NCI-H1930 (cell line): ENCODE measurements at regions not wholly inside any gene's neighbourhood (a gene's known extent, or its start where the extent isn't known, plus 50 kb on each side); places are given as distances from the start of the nearest gene placed in this dataset.
"Not testable (repeated sequence)": the region's sequence is repeated elsewhere in the genome, so short reads cannot be mapped to it uniquely, and the experiment has no call there.

Experiments used
- DNase-seq, 2 experiments: peaks; one replicate each; lab custom pipeline; 2025; lab: John Stamatoyannopoulos, UW

GRCh38 chr5:106331415-106331814, 1339.3 kb downstream of the EFNA5 start:
- DNase-seq: no peak

GRCh38 chr5:106324356-106324755, 1346.4 kb downstream of the EFNA5 start:
- DNase-seq: no peak

GRCh38 chr5:106321242-106321641, 1349.5 kb downstream of the EFNA5 start:
- DNase-seq: no peak

GRCh38 chr5:106314221-106314824, 1356.4 kb downstream of the EFNA5 start:
- DNase-seq: no peak

DNA sequence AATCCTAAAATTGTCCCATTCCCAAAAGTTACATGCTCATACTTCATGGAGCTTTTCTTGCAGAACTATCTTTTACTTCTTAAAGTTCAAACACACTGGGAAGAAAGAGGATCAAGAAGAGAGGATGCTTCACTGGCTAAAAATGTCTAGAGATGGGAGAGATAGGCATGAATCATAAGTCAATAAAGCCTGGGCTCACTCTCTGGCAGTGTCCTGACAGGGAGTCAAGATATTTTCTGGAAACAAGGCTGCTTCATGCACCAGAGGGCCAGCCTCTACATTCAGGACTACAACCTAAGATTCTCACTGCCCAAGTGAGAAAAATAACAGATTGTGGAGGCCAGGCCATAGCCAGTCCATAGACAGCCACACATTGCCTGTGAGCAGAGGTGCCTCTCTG, 1358.4 kb downstream of the EFNA5 start:
- DNase-seq: no peak

GRCh38 chr5:106311230-106311915, 1359.4 kb downstream of the EFNA5 start:
- no peak for DNase-seq

GRCh38 chr5:106307265-106307664, 1363.5 kb downstream of the EFNA5 start:
- no peak for DNase-seq

DNA sequence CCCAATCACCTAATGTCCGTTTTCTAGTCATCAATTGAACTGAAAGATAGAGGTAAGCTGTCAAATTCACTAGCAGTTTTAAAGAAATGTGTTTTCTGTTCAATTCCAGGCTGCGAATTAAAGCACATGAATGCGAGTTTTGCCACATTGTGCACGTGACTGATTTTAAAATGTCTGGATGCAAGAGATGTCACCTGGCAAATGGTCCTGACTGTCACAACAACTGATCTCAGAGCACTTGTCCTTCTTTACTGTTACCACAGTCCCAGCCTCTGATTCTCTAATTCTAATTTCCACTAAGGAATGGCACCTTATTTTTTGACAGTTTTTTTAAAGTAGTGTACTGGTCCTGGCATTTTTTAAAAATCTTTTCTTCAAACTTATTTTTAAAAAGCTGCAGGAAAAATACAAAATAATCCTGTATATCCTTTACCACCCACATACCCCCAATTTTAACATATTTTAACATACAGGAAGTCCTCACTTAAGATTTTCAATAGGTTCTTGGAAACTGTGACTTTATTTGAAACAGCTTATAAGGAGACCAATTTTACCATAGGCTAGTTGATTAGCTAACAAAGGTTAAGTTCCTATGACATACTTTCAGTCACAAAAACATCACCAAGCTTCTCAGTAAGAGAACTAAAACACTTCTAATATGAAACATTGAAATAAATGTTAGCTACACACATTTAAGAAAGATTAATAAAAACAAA, 1364.3 kb downstream of the EFNA5 start:
- DNase-seq: no peak

DNA sequence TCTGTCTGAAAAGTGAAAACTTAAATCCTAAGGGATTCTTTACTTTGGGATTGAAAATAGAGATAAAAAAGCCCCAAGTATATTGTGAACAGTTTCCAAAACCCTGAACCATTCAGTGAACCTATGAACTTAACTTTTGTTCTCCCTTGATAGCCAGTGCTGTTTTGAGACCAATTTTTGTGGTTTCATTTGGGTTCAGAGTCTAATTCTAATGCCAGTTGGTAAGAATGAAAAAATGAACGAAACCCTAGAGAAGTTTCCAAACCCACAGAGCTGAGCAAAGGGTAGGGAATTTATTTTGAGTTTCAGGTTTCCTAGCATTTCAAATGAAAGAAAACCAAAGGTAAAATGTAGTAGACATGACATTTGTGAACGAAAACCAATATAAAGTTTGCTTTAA, 1366.8 kb downstream of the EFNA5 start:
- DNase-seq: no peak

DNA sequence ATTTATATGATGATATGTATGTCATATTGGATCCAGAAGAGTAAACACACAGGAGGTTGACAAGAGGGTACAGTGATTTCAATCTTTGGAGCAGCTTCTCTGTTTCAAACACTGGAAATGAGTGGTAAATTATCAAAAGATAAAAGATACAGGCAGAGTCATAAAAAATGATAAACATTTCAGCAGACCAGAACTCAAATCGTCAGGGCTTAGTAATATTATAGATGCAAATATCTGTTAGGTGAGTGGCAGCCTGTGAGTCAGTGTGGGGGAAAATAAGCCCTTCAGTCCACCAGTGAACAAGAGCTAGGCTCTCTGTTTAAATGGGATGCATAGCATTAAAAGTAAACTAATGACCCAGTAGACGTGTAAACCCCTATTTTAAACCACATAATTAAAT, 1378.1 kb downstream of the EFNA5 start:
- DNase-seq: no peak

DNA sequence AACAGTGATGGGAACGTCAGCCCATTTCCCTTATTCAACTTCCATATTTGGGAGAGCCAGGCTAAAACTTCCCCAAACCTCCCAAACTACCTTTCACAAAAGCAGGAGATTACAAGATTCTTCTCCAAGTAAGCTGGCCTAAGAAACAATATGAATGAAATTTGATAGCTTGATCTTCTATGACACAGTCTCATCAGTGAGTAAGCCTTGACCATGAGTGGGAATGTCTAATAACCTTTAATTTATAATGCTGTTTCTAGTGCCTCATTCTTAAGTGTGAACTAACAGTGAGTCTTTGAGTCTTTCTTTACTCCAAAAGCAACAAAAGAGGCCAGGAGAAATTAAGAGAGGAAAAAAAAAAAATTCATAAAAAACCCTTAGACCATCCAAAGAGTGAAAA, 1379.9 kb downstream of the EFNA5 start:
- DNase-seq: no peak

DNA sequence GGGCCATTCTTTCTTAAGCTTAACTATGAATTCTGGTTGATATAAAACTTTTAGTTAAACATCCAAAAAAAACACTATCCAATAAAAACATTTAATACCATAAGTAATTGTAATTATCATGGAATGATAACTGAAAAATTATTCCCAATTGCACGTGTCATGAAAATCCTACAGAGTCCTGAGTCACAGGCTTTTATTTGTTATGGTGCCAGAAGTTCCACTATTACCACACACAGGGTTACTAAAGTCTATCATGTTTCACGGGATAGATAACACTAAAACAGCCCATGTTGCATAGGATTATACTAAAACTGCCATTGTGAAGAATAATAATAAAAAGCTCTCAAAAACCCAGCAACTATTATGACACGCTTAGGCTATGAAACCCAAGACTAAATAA, 1381.8 kb downstream of the EFNA5 start:
- no peak for DNase-seq

- no peak for DNase-seq
Measured at GRCh38 chr5:106277540-106278096, 1393.1 kb downstream of the EFNA5 start.

GRCh38 chr5:106269252-106269843, 1401.4 kb downstream of the EFNA5 start:
- no peak for DNase-seq

GRCh38 chr5:106267256-106267655, 1403.5 kb downstream of the EFNA5 start:
- DNase-seq: no peak

DNA sequence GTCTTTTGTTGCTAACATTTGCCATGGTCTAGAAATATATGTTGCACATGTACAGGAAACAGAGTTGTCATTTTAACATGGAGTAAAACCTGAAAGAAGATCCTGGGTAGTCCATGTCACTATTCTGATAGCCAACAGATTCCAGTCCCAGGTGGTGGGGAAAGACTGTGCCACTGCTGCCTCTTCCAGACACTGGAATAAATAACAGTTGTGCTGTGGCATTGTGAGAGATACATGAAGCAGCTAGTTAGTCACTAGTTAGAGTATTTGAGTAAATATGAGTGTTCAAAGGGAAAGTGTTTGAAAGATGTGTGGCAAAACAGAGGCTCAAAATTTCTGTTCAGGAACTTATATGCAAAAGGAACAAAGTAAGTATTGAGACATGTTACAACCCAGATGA, 1408.3 kb downstream of the EFNA5 start:
- no peak for DNase-seq

- not testable (repeated sequence) for DNase-seq
Measured at GRCh38 chr5:106259431-106260090, 1411.2 kb downstream of the EFNA5 start.

DNA sequence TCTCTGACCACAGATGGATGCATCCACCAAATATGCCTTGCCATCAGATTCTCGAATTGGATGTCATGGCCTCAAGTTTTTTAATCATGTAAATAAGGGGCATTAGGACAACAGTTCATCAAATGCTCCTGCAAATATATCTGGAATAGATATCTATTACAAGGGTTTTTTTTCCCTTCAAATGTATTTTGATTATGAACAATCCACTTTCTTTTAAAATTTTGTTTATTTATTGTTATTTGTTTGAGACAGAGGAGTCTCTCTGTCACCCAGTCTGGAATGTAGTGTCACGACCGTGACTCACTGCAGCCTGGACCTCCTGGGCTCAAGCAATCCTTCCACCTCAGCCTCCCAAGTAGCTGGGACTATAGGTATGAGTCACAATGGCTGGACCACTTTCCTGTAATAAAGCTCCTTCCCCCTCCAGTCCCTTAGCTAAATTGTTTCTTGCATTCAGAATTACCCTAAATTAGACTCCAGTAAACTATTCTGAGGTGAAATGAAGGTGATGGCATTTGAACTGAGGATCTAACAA, 1412.1 kb downstream of the EFNA5 start:
- DNase-seq: no peak

- no peak for DNase-seq
Measured at GRCh38 chr5:106254784-106255183, 1416.0 kb downstream of the EFNA5 start.

- DNase-seq: not testable (repeated sequence)
Measured at GRCh38 chr5:106246044-106246745, 1424.5 kb downstream of the EFNA5 start.

GRCh38 chr5:106241409-106241808, 1429.3 kb downstream of the EFNA5 start:
- DNase-seq: no peak
